Adrenal gland (tissue), 9 donors: ENCODE measurements at regions not wholly inside any gene's neighbourhood (a gene's known extent, or its start where the extent isn't known, plus 50 kb on each side); places are given as distances from the start of the nearest gene placed in this dataset.

Source experiments
- DNase-seq, 7 donors: peaks; one replicate each; pipeline ENCODE4 v3.0.0-alpha.2; 2019 to 2020
- H3K27ac ChIP-seq, 5 donors: fragments of 200-600 bp; sonication (generic) in 4 of 5; 1 replicate in 3 of 5; 2 replicates in 2 of 5; pipeline versions ENCODE4 v1.5.1 to v1.8.0; 2016 to 2020; ENCODE audit warnings: mild to moderate bottlenecking in 1 of 5
- H3K27me3 ChIP-seq: fragments of 200-600 bp; 2 replicates; pipeline ENCODE4 v1.8.0; 2021
- H3K36me3 ChIP-seq, 2 donors: fragments of 200-600 bp; replicated peaks in 1 of 2; 1 replicate in 1 of 2; 2 replicates in 1 of 2; pipeline versions ENCODE4 v1.5.1 to v1.8.0; 2018 to 2022
- H3K4me1 ChIP-seq, 2 donors: fragments of 200-600 bp; replicated peaks in 1 of 2; 1 replicate in 1 of 2; 2 replicates in 1 of 2; pipeline versions ENCODE4 v1.5.1 to v1.8.0; 2018 to 2021
- H3K4me3 ChIP-seq, 4 donors: fragments of 200-600 bp; sonication (generic) in 3 of 4; one replicate each; pipeline ENCODE4 v1.5.1; 2016 to 2018
- H3K9me3 ChIP-seq, 3 donors: fragments of 200-600 bp; sonication (generic) in 1 of 3; replicated peaks in 1 of 3; 1 replicate in 2 of 3; 2 replicates in 1 of 3; pipeline versions ENCODE4 v1.5.1 to v1.8.0; 2016 to 2021
- POLR2A ChIP-seq, 2 donors: fragments of 450-650 bp; IDR thresholded peaks; one replicate each; pipeline ENCODE4 v1.6.1; 2017; ENCODE audit warnings: antibody characterized with exemption in 2 of 2, mild to moderate bottlenecking in 2 of 2, moderate library complexity in 1 of 2
- WGBS, 4 donors: extraction: QIAGEN DNeasy Blood & Tissue Kit in 2 of 4; methylation state at CpG; one replicate each; pipeline versions ENCODE4 v1.1.5 to v1.1.7; 2013 to 2017; 5-methylcytosine and 5-hydroxymethylcytosine counted together
- intact Hi-C, 2 donors: fragments of 100-400 bp; cut with DNase I; formaldehyde crosslinking; loops; one replicate each; pipeline versions ENCODE4 v1.14.1 to v1.15.0; 2022 to 2023
- TF ChIP-seq, protein P1 (sequence below), 6 experiments: fragments of 450-650 bp in 4 of 6; fragments of 200-600 bp in 2 of 6; sonication (generic) in 1 of 6; IDR thresholded peaks; 1 replicate in 5 of 6; 2 replicates in 1 of 6; pipeline versions ENCODE4 v1.5.1 to v1.8.0; 2016 to 2021; ENCODE audit warnings: antibody characterized with exemption in 6 of 6, mild to moderate bottlenecking in 2 of 6, moderate library complexity in 1 of 6
- donor health status: healthy with polysubstance abuse.
- donor health status: Bipolar disorder and iron deficiency.
- donor health status: DM: yes; HTN: yes; CAD: no.
- donor health status: DM: no; HTN: no; CAD: no.
- donor health status: DM: no; HTN: no; CAD: no.

- 81 to 87% (median 84%) methylated on average over 6 of the region's 6 CpGs for WGBS, 4 donors
- Histone ChIP-seq H3K27ac (no peak overlapping the region), H3K4me3 (no peak overlapping the region), H3K9me3 (no peaks in the 10 kb centered on the region), H3K36me3 (no peaks in the 10 kb centered on the region), H3K27me3 (no peaks in the 10 kb centered on the region), H3K4me1 (peaks cover 21 to 39% of the 10 kb centered on the region in 2 donors)
- TF ChIP-seq, protein P1, sequence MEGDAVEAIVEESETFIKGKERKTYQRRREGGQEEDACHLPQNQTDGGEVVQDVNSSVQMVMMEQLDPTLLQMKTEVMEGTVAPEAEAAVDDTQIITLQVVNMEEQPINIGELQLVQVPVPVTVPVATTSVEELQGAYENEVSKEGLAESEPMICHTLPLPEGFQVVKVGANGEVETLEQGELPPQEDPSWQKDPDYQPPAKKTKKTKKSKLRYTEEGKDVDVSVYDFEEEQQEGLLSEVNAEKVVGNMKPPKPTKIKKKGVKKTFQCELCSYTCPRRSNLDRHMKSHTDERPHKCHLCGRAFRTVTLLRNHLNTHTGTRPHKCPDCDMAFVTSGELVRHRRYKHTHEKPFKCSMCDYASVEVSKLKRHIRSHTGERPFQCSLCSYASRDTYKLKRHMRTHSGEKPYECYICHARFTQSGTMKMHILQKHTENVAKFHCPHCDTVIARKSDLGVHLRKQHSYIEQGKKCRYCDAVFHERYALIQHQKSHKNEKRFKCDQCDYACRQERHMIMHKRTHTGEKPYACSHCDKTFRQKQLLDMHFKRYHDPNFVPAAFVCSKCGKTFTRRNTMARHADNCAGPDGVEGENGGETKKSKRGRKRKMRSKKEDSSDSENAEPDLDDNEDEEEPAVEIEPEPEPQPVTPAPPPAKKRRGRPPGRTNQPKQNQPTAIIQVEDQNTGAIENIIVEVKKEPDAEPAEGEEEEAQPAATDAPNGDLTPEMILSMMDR (IDR thresholded peaks at IDR 0.05): no peak
- TF ChIP-seq POLR2A (IDR thresholded peaks at IDR 0.05): no peak
- no peak for DNase-seq
- intact Hi-C loops: no loop called here
These were observed 75.7 kb upstream of the SFMBT2 start for GRCh38 chr10:7486528-7486927.

GRCh38 chr10:7485799-7486198 lies 75.0 kb upstream of the SFMBT2 start:
- Histone ChIP-seq H3K27ac (no peak overlapping the region), H3K9me3 (no peaks in the 10 kb centered on the region), H3K4me1 (peaks cover 21 to 46% of the 10 kb centered on the region in 2 donors), H3K4me3 (no peak overlapping the region), H3K27me3 (no peaks in the 10 kb centered on the region), H3K36me3 (no peaks in the 10 kb centered on the region)
- WGBS, 4 donors: 82 to 92% (median 87%) methylated on average over 13 of the region's 13 CpGs
- TF ChIP-seq POLR2A (IDR thresholded peaks at IDR 0.05): no peak
- TF ChIP-seq, protein P1 (IDR thresholded peaks at IDR 0.05): no peak
- intact Hi-C loops: no loop called here
- DNase-seq: no peak

- TF ChIP-seq POLR2A (IDR thresholded peaks at IDR 0.05): no peak
- intact Hi-C loops: no loop called here
- Histone ChIP-seq H3K4me3 (peak overlapping the region in 1 of 4 donors; percentile 17), H3K27ac (peak overlapping the region in 2 of 5 donors; percentile 41 to 67), H3K36me3 (no peaks in the 10 kb centered on the region), H3K9me3 (no peaks in the 10 kb centered on the region), H3K4me1 (peaks cover 21 to 49% of the 10 kb centered on the region in 2 donors), H3K27me3 (no peaks in the 10 kb centered on the region)
- 34 to 47% (median 40%) methylated on average over 9 of the region's 9 CpGs for WGBS, 4 donors
- DNase-seq: no peak
These were observed 74.4 kb upstream of the SFMBT2 start for GRCh38 chr10:7485244-7485556.

DNA sequence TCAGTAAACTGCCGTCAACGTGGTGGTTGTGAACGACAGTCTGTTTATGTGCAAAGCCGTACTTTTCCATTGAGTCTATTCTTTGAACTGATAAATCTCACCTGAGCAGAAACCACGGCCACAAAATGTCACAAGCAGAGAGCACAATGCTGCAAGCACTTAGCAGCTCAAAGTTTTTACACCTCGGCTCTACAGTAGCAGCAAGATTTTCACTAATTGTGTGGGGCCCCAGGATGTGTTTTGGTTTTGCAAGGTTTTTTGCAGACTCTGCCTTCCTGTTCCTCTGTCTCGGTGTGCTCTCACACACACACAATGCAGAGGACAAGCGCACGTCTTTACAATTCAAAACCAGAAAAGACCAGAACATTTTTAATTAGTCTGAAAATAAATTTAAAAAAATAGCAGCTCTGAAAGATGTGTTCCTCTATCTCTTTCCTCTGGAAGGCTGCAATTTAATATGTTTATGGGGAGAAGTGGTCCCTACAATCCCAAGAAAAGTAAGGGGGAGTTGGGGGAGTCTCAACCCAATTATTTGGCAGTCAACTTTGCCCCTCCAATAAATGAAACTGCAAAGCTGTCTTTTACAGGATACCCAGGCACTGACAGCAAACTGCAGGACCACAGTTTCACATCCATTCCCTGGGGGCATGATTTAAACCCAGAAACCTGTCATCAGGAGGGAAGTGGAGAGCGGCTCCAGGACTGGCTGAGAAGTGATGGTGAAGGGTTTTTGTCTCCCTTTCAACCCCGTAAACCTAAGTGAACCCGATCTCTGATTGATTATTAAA lies 73.8 kb upstream of the SFMBT2 start:
- no peaks in the 10 kb centered on the region for H3K9me3 ChIP-seq
- H3K27ac ChIP-seq: peak overlapping the region in 2 of 5 donors; percentile 41 to 67
- 49 to 66% (median 53%) methylated on average over 12 of the region's 12 CpGs for WGBS, 4 donors
- intact Hi-C loops: no loop called here
- H3K36me3 ChIP-seq: no peaks in the 10 kb centered on the region
- H3K4me1 ChIP-seq: peaks cover 21 to 49% of the 10 kb centered on the region in 2 donors
- no peaks in the 10 kb centered on the region for H3K27me3 ChIP-seq
- H3K4me3 ChIP-seq: peak overlapping the region in 1 of 4 donors; percentile 17
- TF ChIP-seq, protein P1 (IDR thresholded peaks at IDR 0.05): no peak
- TF ChIP-seq POLR2A (IDR thresholded peaks at IDR 0.05): no peak
- DNase-seq: peak in 1 of 7 donors; percentile 12

DNA sequence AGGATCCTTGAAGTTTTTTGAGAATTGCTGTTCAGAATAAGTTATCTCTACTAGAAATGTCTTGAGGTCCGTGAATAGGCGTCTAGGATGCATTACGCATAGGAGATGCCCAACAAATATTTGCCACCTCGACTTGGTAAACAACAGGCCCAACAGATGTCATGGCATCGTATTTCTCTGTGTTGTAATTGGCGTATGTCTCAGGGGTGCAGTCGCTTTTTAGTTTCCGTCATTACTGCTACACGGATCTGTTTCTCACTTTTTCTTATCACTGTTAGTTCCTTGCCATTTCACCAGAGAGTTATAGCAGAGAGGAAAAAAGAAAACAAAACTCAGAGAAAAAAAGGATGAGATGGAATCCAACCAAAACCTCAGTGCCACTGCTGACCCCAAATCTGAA lies 73.0 kb upstream of the SFMBT2 start:
- Histone ChIP-seq H3K4me1 (peaks cover 14 to 43% of the 10 kb centered on the region in 2 donors), H3K4me3 (no peak overlapping the region), H3K27me3 (no peaks in the 10 kb centered on the region), H3K36me3 (no peaks in the 10 kb centered on the region), H3K27ac (no peak overlapping the region), H3K9me3 (no peaks in the 10 kb centered on the region)
- no peak for DNase-seq
- TF ChIP-seq, protein P1 (IDR thresholded peaks at IDR 0.05): no peak
- TF ChIP-seq POLR2A (IDR thresholded peaks at IDR 0.05): no peak
- intact Hi-C loops: no loop called here
- WGBS, 4 donors: 80 to 82% (median 81%) methylated on average over 9 of the region's 9 CpGs
